Skeletal muscle cell (primary cell): ENCODE measurements at regions not wholly inside any gene's neighbourhood (a gene's known extent, or its start where the extent isn't known, plus 50 kb on each side); places are given as distances from the start of the nearest gene placed in this dataset.

Experiments
- DNase-seq: peaks from one replicate; pipeline ENCODE4 v3.0.0-alpha.2; 2010; ENCODE audit warnings: low read depth
- H3K4me3 ChIP-seq: 2 replicates; pipeline ENCODE4 v1.5.1; 2011; ENCODE audit warnings: low read depth, mild to moderate bottlenecking, control low read depth, low read length, moderate library complexity

GRCh38 chr10:83886871-83887270 lies 252.4 kb upstream of the GHITM start:
- no peak for DNase-seq
- H3K4me3 ChIP-seq = no peak overlapping the region

- no peak for DNase-seq
- no peak overlapping the region for H3K4me3 ChIP-seq
Observed at GRCh38 chr10:83892737-83893136, 246.6 kb upstream of the GHITM start.

- H3K4me3 ChIP-seq = no peak overlapping the region
- no peak for DNase-seq
Observed at GRCh38 chr10:83896219-83896618, 243.1 kb upstream of the GHITM start.

DNA sequence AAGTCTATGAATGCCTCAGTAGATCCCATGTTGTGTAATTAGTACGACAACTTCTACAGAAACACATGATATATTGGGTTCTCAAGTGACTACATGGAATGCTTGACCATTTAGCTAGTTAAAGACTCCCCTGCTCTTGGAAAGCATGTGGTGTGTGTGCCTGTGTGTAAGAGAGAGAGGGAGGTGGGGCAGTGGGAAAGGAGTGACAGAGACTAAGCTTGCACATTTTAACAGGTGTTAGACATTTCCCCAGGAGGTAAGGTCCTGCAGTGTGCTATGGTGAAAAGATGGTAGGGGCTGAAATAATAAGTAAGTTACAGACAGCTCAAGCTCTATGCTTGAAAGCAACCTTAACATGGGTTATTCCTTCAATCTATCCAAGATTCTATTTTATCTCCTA lies 241.7 kb upstream of the GHITM start:
- H3K4me3 ChIP-seq = no peak overlapping the region
- no peak for DNase-seq

DNA sequence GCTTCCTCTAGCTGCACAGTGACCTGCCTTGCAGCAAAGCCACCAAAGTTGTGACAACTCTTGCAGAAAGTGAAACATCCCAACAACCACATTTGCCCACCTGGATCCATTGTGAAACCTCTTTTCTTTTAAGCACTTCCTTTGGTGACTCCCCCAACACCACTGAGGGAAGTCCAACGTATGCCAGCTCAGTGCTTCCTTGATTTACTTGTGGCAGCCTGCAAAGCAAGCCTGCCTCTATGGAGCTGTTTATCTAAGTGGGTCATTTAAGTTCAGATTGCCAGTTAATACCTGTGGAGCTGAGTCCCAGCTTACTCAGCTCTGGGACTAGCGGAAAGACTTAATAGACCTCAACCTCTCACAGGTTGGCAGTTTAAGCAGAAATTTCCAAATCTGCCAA lies 230.8 kb upstream of the GHITM start:
- no peak for DNase-seq
- no peak overlapping the region for H3K4me3 ChIP-seq

GRCh38 chr10:83909001-83909400 lies 230.3 kb upstream of the GHITM start:
- no peak overlapping the region for H3K4me3 ChIP-seq
- no peak for DNase-seq

DNA sequence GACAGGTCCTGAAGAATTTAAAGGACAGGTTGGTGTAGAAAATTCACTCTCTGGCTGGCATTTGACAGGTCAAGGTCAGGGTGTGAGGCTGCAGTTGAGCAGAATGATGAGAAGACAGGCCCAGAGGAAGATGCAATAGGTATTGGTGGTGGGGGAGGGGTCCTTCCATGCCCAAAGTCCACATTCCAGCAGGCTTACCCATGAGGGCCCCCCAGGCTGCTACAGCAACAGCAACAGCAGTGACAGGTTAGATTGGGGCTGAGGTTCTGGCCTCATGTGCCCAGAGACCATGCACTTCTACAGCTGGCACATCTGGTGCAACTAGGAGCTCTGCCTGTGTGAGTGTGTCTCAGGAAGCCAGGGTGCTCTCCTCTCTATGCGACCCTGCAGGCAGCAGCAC lies 223.5 kb upstream of the GHITM start:
- no peak for DNase-seq
- H3K4me3 ChIP-seq = no peak overlapping the region

DNA sequence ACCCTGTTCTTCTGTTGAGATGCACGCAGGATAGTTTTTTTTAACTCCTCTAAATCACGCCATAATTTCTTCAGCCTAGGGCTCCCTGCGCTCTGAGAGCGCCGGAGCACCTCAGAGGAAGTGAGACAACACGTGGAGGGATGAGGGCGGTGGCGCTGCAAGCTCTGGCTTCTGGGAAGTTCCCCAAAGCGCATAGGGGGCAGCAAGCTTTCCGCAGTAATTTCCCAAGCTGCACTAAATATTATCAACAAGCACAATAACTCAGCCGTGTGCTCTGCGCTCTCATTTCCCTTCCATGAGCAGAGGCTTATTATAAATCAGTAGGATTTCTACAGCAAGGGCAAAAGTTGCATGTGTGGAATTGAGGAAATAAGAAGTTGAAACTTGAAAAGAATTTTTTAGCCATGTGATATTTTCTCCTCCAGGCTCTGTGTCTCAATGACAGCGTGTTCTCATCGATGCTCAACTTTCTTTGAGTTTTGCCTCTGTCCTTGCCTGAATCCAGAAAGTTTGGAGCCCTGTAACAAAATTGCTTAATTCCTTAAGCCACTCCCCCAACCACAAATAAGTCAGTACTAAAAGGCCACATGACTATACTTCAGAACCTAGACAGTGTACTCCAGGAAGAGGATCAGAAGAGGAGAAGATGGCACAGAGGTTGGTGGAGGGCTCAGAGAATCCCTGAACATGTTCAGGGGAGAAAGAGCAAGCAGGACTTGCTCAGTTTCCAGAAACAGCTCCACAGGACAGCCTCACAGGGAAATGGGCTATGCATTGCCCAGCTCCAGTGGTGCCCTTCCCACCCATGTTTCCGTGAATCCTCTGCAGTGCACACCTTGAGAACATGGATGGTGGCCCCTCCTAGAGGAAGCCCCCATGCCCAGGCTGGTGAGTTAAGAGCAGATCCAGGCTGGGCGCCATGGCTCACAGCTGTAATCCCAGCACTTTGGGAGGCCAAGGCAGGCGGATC lies 221.5 kb upstream of the GHITM start:
- no peak overlapping the region for H3K4me3 ChIP-seq
- DNase-seq = no peak

- DNase-seq = no peak
- no peak overlapping the region for H3K4me3 ChIP-seq
Observed at GRCh38 chr10:83919187-83919586, 220.1 kb upstream of the GHITM start.

DNA sequence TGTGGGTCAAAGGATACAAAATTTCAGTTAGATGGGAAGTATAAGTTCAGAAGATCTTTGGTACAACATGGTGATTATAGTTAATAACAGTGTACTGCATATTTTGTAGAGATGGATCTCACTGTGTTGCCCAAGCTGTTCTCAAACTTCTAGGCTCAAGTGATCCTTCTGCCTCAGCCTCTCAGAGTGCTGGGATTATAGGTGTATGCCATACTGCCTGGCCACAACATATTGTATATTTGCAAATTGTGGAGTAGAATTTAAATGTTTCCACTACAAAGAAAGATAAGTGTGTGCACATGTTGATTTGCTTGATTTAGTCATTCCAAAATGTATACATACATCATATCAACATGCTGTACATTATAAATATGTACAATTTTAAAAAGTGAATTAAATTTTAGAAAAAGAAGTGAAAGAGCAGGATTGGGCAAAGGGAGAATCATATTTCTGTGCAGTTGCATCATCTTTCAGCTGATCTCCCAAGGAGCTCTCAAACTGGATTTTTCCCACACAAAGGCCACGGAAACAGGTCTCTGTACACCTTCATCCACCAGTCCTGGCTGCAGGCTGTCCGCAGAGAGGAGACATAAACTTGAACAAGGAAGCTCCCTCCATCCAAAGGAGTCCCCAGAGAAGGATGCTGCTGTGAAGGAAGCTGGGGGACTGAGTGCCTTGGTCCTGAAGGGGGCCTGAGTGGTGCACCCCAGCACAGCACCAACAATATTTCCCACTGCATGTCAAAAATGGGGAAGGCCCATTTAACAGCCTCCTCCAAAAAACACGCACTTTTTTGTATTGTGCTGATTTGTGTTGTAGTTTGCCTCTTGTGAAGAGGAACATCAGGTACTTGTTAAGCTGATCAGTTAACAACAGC lies 217.1 kb upstream of the GHITM start:
- H3K4me3 ChIP-seq = no peak overlapping the region
- no peak for DNase-seq

GRCh38 chr10:83925133-83925532 lies 214.2 kb upstream of the GHITM start:
- H3K4me3 ChIP-seq = no peak overlapping the region
- DNase-seq = no peak

DNA sequence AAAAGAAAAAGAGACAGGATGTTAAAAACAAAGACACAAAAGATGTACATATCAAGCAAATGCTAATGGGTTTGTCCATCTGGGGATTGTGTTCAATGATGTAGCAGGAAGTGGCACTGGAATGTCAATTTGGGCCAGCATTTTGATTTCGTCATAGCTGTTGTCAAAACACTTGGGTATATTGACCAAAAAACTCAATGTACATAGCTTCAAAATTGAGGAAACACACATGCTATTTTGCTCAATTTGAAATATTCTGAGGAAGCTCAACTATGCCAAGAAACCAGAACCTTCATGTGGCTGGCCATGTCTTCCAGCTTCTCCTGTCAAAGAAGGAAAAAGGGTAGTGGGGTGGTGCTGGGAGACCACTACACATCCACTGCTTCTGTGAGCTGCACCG lies 212.7 kb upstream of the GHITM start:
- no peak overlapping the region for H3K4me3 ChIP-seq
- DNase-seq = no peak

GRCh38 chr10:83927166-83927565 lies 212.1 kb upstream of the GHITM start:
- no peak for DNase-seq
- H3K4me3 ChIP-seq = no peak overlapping the region

DNA sequence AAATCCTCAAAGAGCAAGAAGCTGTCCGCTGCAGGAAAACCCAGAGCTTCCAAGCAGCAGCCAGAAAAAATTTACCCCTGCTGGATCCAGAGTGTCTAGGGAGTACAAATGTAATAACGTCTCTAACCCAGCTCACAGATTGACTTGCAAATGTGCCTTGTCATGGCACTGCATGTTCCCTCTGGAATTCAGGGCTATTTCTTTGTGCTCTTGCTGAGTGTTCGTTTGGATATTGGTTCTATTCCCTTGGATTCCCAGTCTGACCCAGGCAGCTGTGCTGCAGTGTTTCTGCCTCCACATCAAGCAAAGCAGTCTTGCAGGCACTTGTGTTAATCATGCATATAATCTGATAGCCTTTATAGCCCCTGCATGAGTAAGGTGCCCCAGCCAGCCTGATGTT lies 209.9 kb upstream of the GHITM start:
- DNase-seq = no peak
- no peak overlapping the region for H3K4me3 ChIP-seq

DNA sequence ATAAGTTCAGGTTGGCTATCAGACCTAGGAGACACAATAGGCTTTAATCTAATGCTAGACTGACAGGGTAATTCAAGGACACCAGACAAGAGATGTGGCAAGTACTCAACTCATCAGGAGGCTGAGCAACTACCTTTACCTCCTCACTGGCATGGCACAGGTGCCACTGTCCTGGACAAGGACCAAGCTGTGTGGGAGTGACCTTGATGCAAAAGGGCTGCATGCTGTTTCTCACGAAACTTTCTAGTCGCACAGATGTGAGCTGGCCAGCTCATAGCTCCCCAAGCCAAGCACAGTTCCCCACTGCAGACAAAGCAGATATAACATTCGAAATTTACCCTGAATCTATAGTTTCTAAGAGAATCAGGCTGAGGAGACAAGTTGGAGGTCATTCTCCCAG lies 207.6 kb upstream of the GHITM start:
- no peak for DNase-seq
- no peak overlapping the region for H3K4me3 ChIP-seq

- no peak for DNase-seq
- no peak overlapping the region for H3K4me3 ChIP-seq
Observed at GRCh38 chr10:83932245-83932644, 207.1 kb upstream of the GHITM start.

DNA sequence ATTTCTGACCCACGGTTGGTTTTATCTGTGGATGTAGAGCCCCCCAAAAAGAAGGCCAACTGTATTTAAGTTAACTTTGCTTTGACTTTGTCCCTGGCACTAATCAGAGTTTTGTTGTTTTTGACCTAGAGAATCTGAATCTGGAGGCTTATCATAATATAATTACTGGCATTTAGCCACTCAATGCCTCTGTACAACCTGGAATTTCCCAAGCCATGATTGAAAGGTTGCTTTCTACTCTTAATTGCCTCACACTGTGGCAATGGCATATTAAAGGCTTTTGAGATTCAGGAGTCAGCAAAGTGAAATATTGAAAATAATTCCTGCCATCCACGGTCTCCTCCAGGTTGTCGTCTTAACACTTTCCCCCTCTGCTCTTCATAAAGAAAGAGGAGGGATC lies 205.2 kb upstream of the GHITM start:
- H3K4me3 ChIP-seq = no peak overlapping the region
- no peak for DNase-seq

GRCh38 chr10:83934641-83935338 lies 204.5 kb upstream of the GHITM start:
- no peak for DNase-seq
- no peak overlapping the region for H3K4me3 ChIP-seq

- no peak for DNase-seq
- H3K4me3 ChIP-seq = no peak overlapping the region
Observed at GRCh38 chr10:83935339-83935736, 204.0 kb upstream of the GHITM start.

DNA sequence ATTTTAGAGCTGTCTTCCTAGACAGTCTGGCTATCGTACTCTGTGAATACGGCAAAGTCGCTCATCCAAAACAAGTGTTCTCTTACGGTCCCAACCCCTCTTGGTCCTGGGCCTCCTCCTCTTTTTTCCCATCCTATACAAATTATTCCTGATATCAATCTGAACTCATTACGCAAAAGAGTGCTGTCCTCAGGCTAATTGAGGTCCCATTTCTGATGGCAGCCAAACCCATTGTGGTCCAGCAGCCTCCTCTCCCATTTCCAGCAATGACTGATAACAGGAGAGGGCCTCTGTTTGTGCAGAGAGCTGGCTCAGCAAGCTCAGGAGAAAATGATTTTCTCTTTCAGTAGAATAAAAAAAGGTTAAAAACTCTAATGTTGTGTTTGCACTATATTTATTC lies 203.4 kb upstream of the GHITM start:
- DNase-seq = no peak
- H3K4me3 ChIP-seq = no peak overlapping the region
